ENCODE measurements at regions not wholly inside any gene's neighbourhood (a gene's known extent, or its start where the extent isn't known, plus 50 kb on each side); places are given as distances from the start of the nearest gene placed in this dataset.

- TF ChIP-seq, protein P1, sequence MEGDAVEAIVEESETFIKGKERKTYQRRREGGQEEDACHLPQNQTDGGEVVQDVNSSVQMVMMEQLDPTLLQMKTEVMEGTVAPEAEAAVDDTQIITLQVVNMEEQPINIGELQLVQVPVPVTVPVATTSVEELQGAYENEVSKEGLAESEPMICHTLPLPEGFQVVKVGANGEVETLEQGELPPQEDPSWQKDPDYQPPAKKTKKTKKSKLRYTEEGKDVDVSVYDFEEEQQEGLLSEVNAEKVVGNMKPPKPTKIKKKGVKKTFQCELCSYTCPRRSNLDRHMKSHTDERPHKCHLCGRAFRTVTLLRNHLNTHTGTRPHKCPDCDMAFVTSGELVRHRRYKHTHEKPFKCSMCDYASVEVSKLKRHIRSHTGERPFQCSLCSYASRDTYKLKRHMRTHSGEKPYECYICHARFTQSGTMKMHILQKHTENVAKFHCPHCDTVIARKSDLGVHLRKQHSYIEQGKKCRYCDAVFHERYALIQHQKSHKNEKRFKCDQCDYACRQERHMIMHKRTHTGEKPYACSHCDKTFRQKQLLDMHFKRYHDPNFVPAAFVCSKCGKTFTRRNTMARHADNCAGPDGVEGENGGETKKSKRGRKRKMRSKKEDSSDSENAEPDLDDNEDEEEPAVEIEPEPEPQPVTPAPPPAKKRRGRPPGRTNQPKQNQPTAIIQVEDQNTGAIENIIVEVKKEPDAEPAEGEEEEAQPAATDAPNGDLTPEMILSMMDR (conservative IDR thresholded peaks at IDR 0.05; ENCODE audit: low read depth, low read length): no peak
- TF ChIP-seq EZH2phosphoT487 (IDR thresholded peaks at IDR 0.05; ENCODE audit: borderline replicate concordance, low read length) (no peak), EZH2 (IDR thresholded peaks at IDR 0.05; ENCODE audit: low read length, unreplicated experiment) (no peak)
These were observed 55.9 kb upstream of the INPP5A start for GRCh38 chr10:132481690-132482089.
